Caco-2 (cell line): ENCODE measurements at regions not wholly inside any gene's neighbourhood (a gene's known extent, or its start where the extent isn't known, plus 50 kb on each side); places are given as distances from the start of the nearest gene placed in this dataset.

Experiments used
- BruUV-seq: library from RNA; stranded (reverse); fragments of 400-500 nt; replicated peaks from 2 replicates; lab custom pipeline; 2021; lab: Mats Ljungman, UMichigan
- CTCF ChIA-PET: fragments of 300-600 bp; sonication (Branson Sonifier 250); formaldehyde crosslinking; loops from one replicate; lab custom pipeline; 2022; ENCODE audit warnings: antibody characterized with exemption; lab: Charles Lee
- POLR2A ChIA-PET: fragments of 300-600 bp; sonication (Branson Sonifier 250); formaldehyde crosslinking; loops from one replicate; lab custom pipeline; 2022; ENCODE audit warnings: antibody characterized with exemption; lab: Charles Lee
- DNase-seq, 2 experiments: peaks; one replicate each; pipeline versions ENCODE4 v3.0.0 to v3.0.0-alpha.2; 2020 to 2022
- H3K27me3 ChIP-seq: replicated peaks from 2 replicates; pipeline ENCODE4 v1.6.0; 2011; ENCODE audit warnings: low read length; ENCODE audit not compliant: control insufficient read depth, insufficient read depth
- H3K36me3 ChIP-seq: 2 replicates; pipeline ENCODE4 v1.5.1; 2011; ENCODE audit warnings: low read length; ENCODE audit not compliant: control insufficient read depth, insufficient read depth
- H3K4me1 ChIP-seq: fragments of 250-450 bp; sonication (Bioruptor Pico); 2 replicates; pipeline ENCODE4 v1.5.1; 2020; ENCODE audit warnings: mild to moderate bottlenecking
- H3K4me3 ChIP-seq: 2 replicates; pipeline ENCODE4 v1.5.1; 2011; ENCODE audit warnings: low read depth, mild to moderate bottlenecking, control low read depth, low read length
- H3K9me3 ChIP-seq: fragments of 250-450 bp; sonication (Bioruptor Pico); 2 replicates; pipeline ENCODE4 v1.5.1; 2020; ENCODE audit warnings: mild to moderate bottlenecking, moderate library complexity
- H3K27ac Mint-ChIP-seq: one replicate; pipeline ENCODE4 v1.8.0; 2022; ENCODE audit warnings: mixed read lengths; ENCODE audit not compliant: unreplicated experiment
- H3K27me3 Mint-ChIP-seq: one replicate; pipeline ENCODE4 v1.8.0; 2022; ENCODE audit warnings: mixed read lengths; ENCODE audit not compliant: insufficient read depth, unreplicated experiment
- H3K36me3 Mint-ChIP-seq: one replicate; pipeline ENCODE4 v1.8.0; 2022; ENCODE audit warnings: mild to moderate bottlenecking, mixed read lengths; ENCODE audit not compliant: insufficient read depth, unreplicated experiment
- H3K4me1 Mint-ChIP-seq: one replicate; pipeline ENCODE4 v1.8.0; 2022; ENCODE audit warnings: low read depth, mixed read lengths; ENCODE audit not compliant: unreplicated experiment
- H3K4me3 Mint-ChIP-seq: one replicate; pipeline ENCODE4 v1.8.0; 2022; ENCODE audit warnings: mild to moderate bottlenecking, moderate library complexity, mixed read lengths; ENCODE audit not compliant: unreplicated experiment
- H3K9me3 Mint-ChIP-seq: one replicate; pipeline ENCODE4 v1.8.0; 2022; ENCODE audit warnings: mixed read lengths; ENCODE audit not compliant: unreplicated experiment
- CTCF ChIP-seq, 2 experiments: fragments of 200-600 bp in 1 of 2; IDR thresholded peaks; 1 replicate in 1 of 2; 2 replicates in 1 of 2; pipeline versions ENCODE4 v1.5.1 to v1.8.0; 2011 to 2022; ENCODE audit warnings: antibody characterized with exemption in 1 of 2, control low read depth in 1 of 2, inconsistent platforms in 1 of 2, low read depth in 1 of 2, low read length in 1 of 2, mild to moderate bottlenecking in 1 of 2, moderate library complexity in 1 of 2; ENCODE audit not compliant: insufficient read depth in 1 of 2, severe bottlenecking in 1 of 2, unreplicated experiment in 1 of 2
- intact Hi-C: fragments of 100-400 bp; cut with micrococcal nuclease; formaldehyde crosslinking; loops from one replicate; pipeline ENCODE4 v1.10.0; 2022; ENCODE audit not compliant: unreplicated experiment

DNA sequence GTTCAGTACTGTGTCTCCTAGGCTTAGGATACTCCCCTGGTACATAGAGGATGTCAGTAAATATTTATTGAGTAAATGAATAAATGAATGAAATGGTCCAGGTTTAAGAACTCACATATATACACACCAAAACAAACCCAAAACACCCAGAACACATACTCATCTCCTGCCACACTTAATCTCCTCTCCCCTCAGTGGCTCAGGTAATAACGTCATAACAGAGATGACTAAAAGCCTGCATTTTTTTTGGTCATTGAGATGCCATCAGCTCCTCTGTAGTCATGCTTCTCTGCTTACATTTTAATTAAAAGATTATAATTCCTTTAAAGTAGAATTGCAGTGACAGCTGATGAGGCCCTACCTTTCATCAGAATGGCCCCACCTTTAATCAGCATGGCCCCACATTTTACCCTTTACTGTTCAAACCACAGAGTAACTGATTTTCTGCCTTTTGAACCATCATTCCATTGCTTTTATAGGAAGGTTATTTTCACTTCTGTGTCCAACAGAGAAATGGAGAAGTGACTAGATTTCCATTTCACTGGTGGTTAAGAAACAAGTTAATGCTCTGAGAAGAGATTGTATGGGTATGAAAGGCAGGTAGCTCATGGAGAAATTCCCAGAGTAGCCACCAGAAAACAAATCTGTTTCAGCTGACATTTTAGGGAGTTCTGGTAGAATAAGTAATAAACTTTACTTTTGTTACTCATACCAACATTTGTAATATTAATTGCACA, 193.4 kb upstream of the ATP2B1 start:
- Mint-ChIP-seq H3K9me3 (no peaks in the 10 kb centered on the region), H3K4me3 (no peak overlapping the region), H3K4me1 (peaks cover 12% of the 10 kb centered on the region), H3K27ac (peak overlapping the region; percentile 64), H3K36me3 (no peaks in the 10 kb centered on the region), H3K27me3 (no peaks in the 10 kb centered on the region)
- H3K4me1 ChIP-seq = peaks cover 12% of the 10 kb centered on the region; the same call in 1 of the 2 replicates
- no peaks in the 10 kb centered on the region for H3K27me3 ChIP-seq
- POLR2A ChIA-PET = no interaction called here
- TF ChIP-seq CTCF (IDR thresholded peaks at IDR 0.05; ENCODE audit: insufficient read depth in 1 of 2, low read depth in 1 of 2, low read length in 1 of 2, severe bottlenecking in 1 of 2, unreplicated experiment in 1 of 2) = no peak
- no peaks in the 10 kb centered on the region for H3K9me3 ChIP-seq
- H3K4me3 ChIP-seq = no peak overlapping the region
- intact Hi-C loops = no loop called here
- H3K36me3 ChIP-seq = no peaks in the 10 kb centered on the region
- no TSS peak for BruUV-seq
- CTCF ChIA-PET = no interaction called here
- DNase-seq = peak in 1 of 2 experiments; percentile 9

DNA sequence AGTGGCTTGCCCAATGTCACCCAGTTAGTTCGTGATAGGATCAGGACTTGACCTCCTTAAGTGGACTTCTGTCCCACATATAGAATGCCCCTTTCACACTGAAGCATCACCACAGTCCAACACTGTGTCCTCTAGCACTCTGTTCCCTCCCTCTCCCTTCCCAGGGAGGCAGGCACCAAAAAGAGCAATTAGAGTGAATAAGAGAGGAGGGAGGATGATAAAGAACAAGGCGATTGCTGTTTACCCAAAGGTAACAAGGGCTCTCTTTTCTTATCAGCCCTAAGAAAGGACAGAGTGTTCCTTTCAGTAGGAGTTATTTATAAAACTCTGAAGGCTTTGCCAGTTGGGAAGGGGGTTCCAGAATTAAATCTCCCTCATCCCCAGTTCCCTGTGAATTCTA, 192.7 kb upstream of the ATP2B1 start:
- H3K27me3 ChIP-seq = no peaks in the 10 kb centered on the region
- ChIA-PET CTCF (no interaction called here), POLR2A (no interaction called here)
- peak in 1 of 2 experiments; percentile 11 for DNase-seq
- no peak for TF ChIP-seq CTCF (IDR thresholded peaks at IDR 0.05; ENCODE audit: insufficient read depth in 1 of 2, low read depth in 1 of 2, low read length in 1 of 2, severe bottlenecking in 1 of 2, unreplicated experiment in 1 of 2)
- intact Hi-C loops = no loop called here
- Mint-ChIP-seq H3K9me3 (no peaks in the 10 kb centered on the region), H3K27ac (peak overlapping the region; percentile 64), H3K4me3 (no peak overlapping the region), H3K4me1 (peaks cover 12% of the 10 kb centered on the region), H3K27me3 (no peaks in the 10 kb centered on the region), H3K36me3 (no peaks in the 10 kb centered on the region)
- no peaks in the 10 kb centered on the region for H3K36me3 ChIP-seq
- no TSS peak for BruUV-seq
- H3K4me1 ChIP-seq = peaks cover 12% of the 10 kb centered on the region; the same call in 1 of the 2 replicates
- no peak overlapping the region for H3K4me3 ChIP-seq
- H3K9me3 ChIP-seq = no peaks in the 10 kb centered on the region

DNA sequence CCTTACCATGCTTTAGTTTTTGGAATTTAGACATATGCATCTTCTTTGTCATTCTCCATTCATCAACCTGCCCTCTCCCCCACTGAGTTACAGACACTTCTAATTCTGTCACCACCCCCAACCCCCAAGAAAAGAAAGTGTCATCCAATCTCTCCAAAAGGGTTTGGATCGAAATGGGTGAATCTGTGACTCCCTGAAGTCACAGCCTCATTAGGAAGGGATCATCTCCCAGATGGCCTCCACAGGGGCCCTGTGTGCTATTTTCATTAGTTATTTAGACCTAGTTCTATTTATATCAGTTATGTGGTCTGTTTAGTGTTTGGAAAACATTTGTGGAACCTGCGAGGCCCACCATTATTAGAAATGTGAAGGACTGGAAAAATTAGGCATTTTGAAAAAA, 191.0 kb upstream of the ATP2B1 start:
- peaks cover 12% of the 10 kb centered on the region for H3K4me1 Mint-ChIP-seq
- Histone ChIP-seq H3K9me3 (no peaks in the 10 kb centered on the region), H3K4me3 (no peak overlapping the region), H3K4me1 (peaks cover 12% of the 10 kb centered on the region; the same call in 1 of the 2 replicates), H3K36me3 (no peaks in the 10 kb centered on the region), H3K27me3 (no peaks in the 10 kb centered on the region)
- no peak overlapping the region for H3K27ac Mint-ChIP-seq
- no TSS peak for BruUV-seq
- TF ChIP-seq CTCF (IDR thresholded peaks at IDR 0.05; ENCODE audit: insufficient read depth in 1 of 2, low read depth in 1 of 2, low read length in 1 of 2, severe bottlenecking in 1 of 2, unreplicated experiment in 1 of 2) = no peak
- intact Hi-C loops = no loop called here
- H3K4me3 Mint-ChIP-seq = no peak overlapping the region
- CTCF ChIA-PET = no interaction called here
- H3K36me3 Mint-ChIP-seq = no peaks in the 10 kb centered on the region
- no peak for DNase-seq
- H3K27me3 Mint-ChIP-seq = no peaks in the 10 kb centered on the region
- H3K9me3 Mint-ChIP-seq = no peaks in the 10 kb centered on the region
- POLR2A ChIA-PET = no interaction called here
